ENCODE measurements at regions not wholly inside any gene's neighbourhood (a gene's known extent, or its start where the extent isn't known, plus 50 kb on each side); places are given as distances from the start of the nearest gene placed in this dataset.

DNA sequence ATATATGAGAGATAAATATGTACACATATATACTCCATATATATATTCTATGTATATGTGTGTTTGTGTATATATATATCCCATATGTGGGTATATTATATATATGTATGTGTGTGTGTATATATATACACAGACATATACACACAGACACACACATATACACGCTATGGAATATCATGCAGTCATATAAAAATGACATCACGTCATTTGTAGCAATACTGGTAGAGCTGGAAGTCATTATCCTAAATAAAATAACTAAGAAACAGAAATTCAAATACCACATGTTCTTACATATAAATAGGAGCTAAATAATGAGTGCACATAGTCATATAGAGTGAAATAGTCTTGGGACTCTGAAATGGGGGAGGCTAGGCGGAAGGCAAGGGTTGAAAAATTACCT is 1000.2 kb downstream of the LRFN5 start:
- TF ChIP-seq CTCF (IDR thresholded peaks at IDR 0.05; ENCODE audit: extremely low read depth in 1 of 2, insufficient read depth in 1 of 2, low read depth in 1 of 2, low read length in 2 of 2) (no peak), POLR2A (IDR thresholded peaks at IDR 0.05; ENCODE audit: low read depth, low read length) (no peak), POLR2AphosphoS5 (IDR thresholded peaks at IDR 0.05; ENCODE audit: insufficient read depth, low read depth, low read length) (no peak), MAX (IDR thresholded peaks at IDR 0.05; ENCODE audit: insufficient read depth, insufficient read length) (no peak), GATA2 (IDR thresholded peaks at IDR 0.05; ENCODE audit: insufficient read depth, insufficient read length, low read depth, low read length) (no peak), EZH2 (IDR thresholded peaks at IDR 0.05; ENCODE audit: borderline replicate concordance, low read depth, low read length, severe bottlenecking) (no peak), FOS (IDR thresholded peaks at IDR 0.05; ENCODE audit: borderline replicate concordance, insufficient read depth, low read length) (no peak), JUN (IDR thresholded peaks at IDR 0.05; ENCODE audit: borderline replicate concordance, insufficient read depth, insufficient read length, low read depth) (no peak)

All from endothelial cell of umbilical vein (primary cell).